Calu3 (cell line): ENCODE measurements at regions not wholly inside any gene's neighbourhood (a gene's known extent, or its start where the extent isn't known, plus 50 kb on each side); places are given as distances from the start of the nearest gene placed in this dataset.

Experiments used
- BruUV-seq: library from RNA; stranded (reverse); fragments of 400-500 nt; replicated peaks from 2 replicates; lab custom pipeline; 2021; lab: Mats Ljungman, UMichigan
- CTCF ChIA-PET: fragments of 300-600 bp; sonication (Branson Sonifier 250); formaldehyde crosslinking; loops from one replicate; lab custom pipeline; 2022; ENCODE audit warnings: antibody characterized with exemption; lab: Charles Lee
- DNase-seq: peaks from one replicate; pipeline ENCODE4 v3.0.0; 2022
- H3K27ac Mint-ChIP-seq: one replicate; pipeline ENCODE4 v1.8.0; 2022; ENCODE audit warnings: mixed read lengths; ENCODE audit not compliant: unreplicated experiment
- H3K27me3 Mint-ChIP-seq: one replicate; pipeline ENCODE4 v1.8.0; 2022; ENCODE audit warnings: mixed read lengths; ENCODE audit not compliant: unreplicated experiment
- H3K36me3 Mint-ChIP-seq: one replicate; pipeline ENCODE4 v1.8.0; 2022; ENCODE audit warnings: mild to moderate bottlenecking, moderate library complexity, mixed read lengths; ENCODE audit not compliant: insufficient read depth, unreplicated experiment
- H3K4me1 Mint-ChIP-seq: one replicate; pipeline ENCODE4 v1.8.0; 2022; ENCODE audit warnings: mild to moderate bottlenecking, low read depth, mixed read lengths; ENCODE audit not compliant: unreplicated experiment
- H3K4me3 Mint-ChIP-seq: one replicate; pipeline ENCODE4 v1.8.0; 2022; ENCODE audit warnings: mild to moderate bottlenecking, low read depth, moderate library complexity, mixed read lengths; ENCODE audit not compliant: unreplicated experiment
- H3K9me3 Mint-ChIP-seq: one replicate; pipeline ENCODE4 v1.8.0; 2022; ENCODE audit warnings: low read depth, mixed read lengths; ENCODE audit not compliant: unreplicated experiment
- CTCF ChIP-seq: fragments of 200-600 bp; IDR thresholded peaks from one replicate; pipeline ENCODE4 v1.8.0; 2022; ENCODE audit warnings: antibody characterized with exemption; ENCODE audit not compliant: unreplicated experiment
- intact Hi-C: fragments of 100-400 bp; cut with micrococcal nuclease; formaldehyde crosslinking; loops from one replicate; pipeline ENCODE4 v1.10.0; 2022; ENCODE audit not compliant: unreplicated experiment

GRCh38 chrX:116243039-116243438 lies 72.5 kb downstream of the AGTR2 start:
- Mint-ChIP-seq H3K27me3 (no peaks in the 10 kb centered on the region), H3K9me3 (no peaks in the 10 kb centered on the region), H3K36me3 (no peaks in the 10 kb centered on the region), H3K4me1 (peaks cover 34% of the 10 kb centered on the region), H3K4me3 (no peak overlapping the region), H3K27ac (no peak overlapping the region)
- CTCF ChIA-PET: no interaction called here
- TF ChIP-seq CTCF: no peak
- no TSS peak for BruUV-seq
- DNase-seq: no peak
- intact Hi-C loops: loop anchor here (5.0 kb wide), 1 partner anchor 164 kb away; no protein-coding TSS in a partner anchor

DNA sequence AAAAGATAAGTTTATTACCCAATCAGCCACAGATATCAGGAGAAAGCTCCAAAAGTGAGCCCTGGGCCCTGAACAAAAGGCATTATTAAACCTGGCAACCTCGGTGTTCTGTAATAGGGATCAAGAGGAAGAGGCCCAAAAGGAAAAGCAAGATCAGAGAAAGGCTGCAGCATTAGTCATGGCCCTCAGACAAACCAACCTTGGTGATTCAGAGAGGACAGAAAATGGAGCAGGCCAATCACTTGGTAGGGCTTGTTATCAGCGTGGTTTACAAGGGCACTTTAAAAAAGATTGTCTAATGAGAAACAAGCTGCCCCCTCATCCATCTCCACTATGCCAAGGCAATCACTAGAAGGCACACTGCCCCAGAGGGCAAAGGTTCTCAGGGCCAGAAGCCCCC lies 75.7 kb downstream of the AGTR2 start:
- intact Hi-C loops: no loop called here
- H3K36me3 Mint-ChIP-seq: no peaks in the 10 kb centered on the region
- CTCF ChIA-PET: no interaction called here
- no peaks in the 10 kb centered on the region for H3K27me3 Mint-ChIP-seq
- H3K4me3 Mint-ChIP-seq: peak overlapping the region; percentile 30
- DNase-seq: peak; percentile 36
- TF ChIP-seq CTCF: no peak
- H3K27ac Mint-ChIP-seq: peak overlapping the region; percentile 88
- H3K4me1 Mint-ChIP-seq: peaks cover 26% of the 10 kb centered on the region
- peaks cover 10% of the 10 kb centered on the region for H3K9me3 Mint-ChIP-seq
- BruUV-seq: no TSS peak

DNA sequence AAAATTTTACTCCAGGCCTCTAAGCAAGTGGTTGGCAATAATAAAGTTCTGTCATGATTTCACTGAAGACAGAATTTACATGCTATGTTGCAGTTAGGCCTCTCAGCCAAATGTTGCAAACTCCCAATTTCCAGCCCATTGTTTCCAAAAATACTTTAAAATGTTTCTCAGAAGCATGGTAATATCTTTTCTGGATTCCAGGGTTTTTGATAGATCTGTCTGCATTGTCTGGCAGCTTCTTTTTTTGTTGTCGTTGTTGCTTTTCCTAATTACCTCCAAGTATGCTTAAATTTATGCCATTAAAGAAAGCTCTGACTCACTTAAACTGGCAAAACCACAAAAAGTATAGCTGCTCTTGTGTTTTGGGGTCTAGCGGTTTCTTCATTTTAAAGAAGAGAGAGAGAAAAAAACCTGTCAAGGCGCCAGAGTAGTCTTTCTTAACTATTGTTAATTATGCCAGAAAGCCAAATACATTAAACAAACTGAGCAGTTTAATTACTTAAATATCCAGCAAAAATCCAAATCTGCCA lies 97.0 kb downstream of the AGTR2 start:
- H3K27me3 Mint-ChIP-seq: no peaks in the 10 kb centered on the region
- no peak overlapping the region for H3K4me3 Mint-ChIP-seq
- no peak for TF ChIP-seq CTCF
- H3K27ac Mint-ChIP-seq: no peak overlapping the region
- CTCF ChIA-PET: no interaction called here
- peaks cover 19% of the 10 kb centered on the region for H3K9me3 Mint-ChIP-seq
- H3K4me1 Mint-ChIP-seq: peaks cover 12% of the 10 kb centered on the region
- BruUV-seq: no TSS peak
- H3K36me3 Mint-ChIP-seq: peaks cover 11% of the 10 kb centered on the region
- intact Hi-C loops: no loop called here
- no peak for DNase-seq

DNA sequence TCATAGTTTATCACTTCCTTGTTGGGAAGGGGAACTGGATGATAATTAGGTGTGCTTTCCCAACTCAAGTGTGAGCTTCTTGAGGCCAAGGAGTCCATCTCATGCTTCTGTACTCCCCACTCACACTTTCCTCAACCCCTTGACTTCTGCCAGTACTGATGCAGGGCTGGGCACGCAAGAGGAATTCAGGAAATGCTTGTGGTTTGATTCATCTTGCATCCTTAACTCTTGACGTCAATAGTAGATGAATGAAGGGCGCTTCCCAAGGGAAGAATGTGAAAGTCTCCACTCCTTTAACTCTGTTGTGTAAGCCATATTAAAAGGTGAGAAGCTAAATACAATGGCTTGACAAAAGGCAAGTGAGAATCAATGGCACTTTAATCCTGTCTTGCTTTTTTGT lies 101.8 kb downstream of the AGTR2 start:
- Mint-ChIP-seq H3K4me1 (peaks cover 23% of the 10 kb centered on the region), H3K9me3 (peaks cover 19% of the 10 kb centered on the region), H3K36me3 (peaks cover 17% of the 10 kb centered on the region), H3K4me3 (peak overlapping the region; percentile 17), H3K27ac (peak overlapping the region; percentile 98), H3K27me3 (no peaks in the 10 kb centered on the region)
- intact Hi-C loops: loop anchor here (1.0 to 5.0 kb wide), 2 partner anchors 31 to 165 kb away; partner anchors contain the start of gene SLC6A14
- BruUV-seq: no TSS peak
- CTCF ChIA-PET: interaction anchor here (1.4 kb wide), 1 partner anchor 13 kb away, joined by 3 read pairs; no protein-coding TSS in a partner anchor
- peak; percentile 65 for DNase-seq
- no peak for TF ChIP-seq CTCF
